ENCODE measurements at regions not wholly inside any gene's neighbourhood (a gene's known extent, or its start where the extent isn't known, plus 50 kb on each side); places are given as distances from the start of the nearest gene placed in this dataset.

DNA sequence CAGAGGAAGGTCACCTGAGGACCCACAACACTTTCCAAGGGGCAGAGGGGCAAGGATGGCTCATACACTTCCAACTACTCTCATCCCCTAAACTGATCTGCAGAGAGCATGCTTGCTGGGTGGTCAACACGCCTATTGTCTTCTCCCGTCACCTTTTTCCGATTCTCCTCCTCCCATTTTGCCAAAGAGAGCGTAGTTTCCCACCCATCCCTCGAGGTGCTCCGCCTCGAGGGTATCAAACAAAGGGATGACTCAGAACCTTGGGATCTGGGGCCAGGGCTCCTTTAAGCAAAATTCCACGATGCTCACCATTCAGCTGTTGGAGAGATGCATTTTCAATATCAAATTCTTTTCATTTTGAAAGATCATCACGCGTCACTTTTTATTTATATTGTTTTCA is 507.5 kb upstream of the SULF2 start:
- H3K4me2 ChIP-seq = no peak overlapping the region
- peak; percentile 40 for DNase-seq (ENCODE audit: low spot score)
- no peak overlapping the region for H3K27ac Mint-ChIP-seq

DNA sequence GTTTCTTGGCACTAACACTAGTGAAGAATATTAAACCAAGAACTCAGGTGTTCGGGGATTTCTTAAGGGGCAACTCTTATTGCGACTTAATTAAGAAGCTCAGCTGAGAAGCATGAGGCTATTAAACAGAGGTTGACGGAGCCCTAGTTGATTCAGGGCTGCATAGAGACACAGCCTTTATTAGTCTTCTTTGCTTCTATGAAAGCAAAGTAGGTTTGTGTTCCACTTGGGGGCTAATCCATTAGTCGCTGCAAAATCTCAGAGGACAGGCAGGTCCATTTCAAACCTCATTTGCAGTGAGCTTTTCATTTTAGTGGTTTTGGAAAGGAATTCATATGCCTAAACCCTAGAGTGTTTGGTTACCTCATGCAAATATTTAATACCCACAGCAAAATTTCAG is 506.6 kb upstream of the SULF2 start:
- Histone ChIP-seq H3K27me3 (no peaks in the 10 kb centered on the region), H2AFZ (replicated peaks) (no peak overlapping the region), H3K9me3 (ENCODE audit: low read depth) (no peaks in the 10 kb centered on the region), H3K4me2 (peak overlapping the region; percentile 14), H3K79me2 (ENCODE audit: low read depth) (no peaks in the 10 kb centered on the region), H3F3A (ENCODE audit: low read depth) (peaks cover 15% of the 10 kb centered on the region), H3K27ac (no peak overlapping the region), H3K9ac (no peak overlapping the region), H3K36me3 (no peaks in the 10 kb centered on the region), H4K20me1 (ENCODE audit: low read depth) (no peaks in the 10 kb centered on the region), H3K4me3 (no peak overlapping the region), H3K4me1 (peaks cover 29% of the 10 kb centered on the region)
- H3K27ac Mint-ChIP-seq = no peak overlapping the region
- no peaks in the 10 kb centered on the region for H3K36me3 Mint-ChIP-seq
- H3K9me3 Mint-ChIP-seq = peaks cover 4% of the 10 kb centered on the region
- H3K4me3 Mint-ChIP-seq = no peak overlapping the region
- DNase-seq (ENCODE audit: low spot score) = no peak
- H3K4me1 Mint-ChIP-seq = peaks cover 57% of the 10 kb centered on the region
- H3K27me3 Mint-ChIP-seq (ENCODE audit: insufficient read depth, low read depth) = peaks cover 51% of the 10 kb centered on the region
- TF ChIP-seq EZH2phosphoT487 (IDR thresholded peaks at IDR 0.05) (no peak), EZH2 (IDR thresholded peaks at IDR 0.05) (no peak)
- TF ChIP-seq, protein P1, sequence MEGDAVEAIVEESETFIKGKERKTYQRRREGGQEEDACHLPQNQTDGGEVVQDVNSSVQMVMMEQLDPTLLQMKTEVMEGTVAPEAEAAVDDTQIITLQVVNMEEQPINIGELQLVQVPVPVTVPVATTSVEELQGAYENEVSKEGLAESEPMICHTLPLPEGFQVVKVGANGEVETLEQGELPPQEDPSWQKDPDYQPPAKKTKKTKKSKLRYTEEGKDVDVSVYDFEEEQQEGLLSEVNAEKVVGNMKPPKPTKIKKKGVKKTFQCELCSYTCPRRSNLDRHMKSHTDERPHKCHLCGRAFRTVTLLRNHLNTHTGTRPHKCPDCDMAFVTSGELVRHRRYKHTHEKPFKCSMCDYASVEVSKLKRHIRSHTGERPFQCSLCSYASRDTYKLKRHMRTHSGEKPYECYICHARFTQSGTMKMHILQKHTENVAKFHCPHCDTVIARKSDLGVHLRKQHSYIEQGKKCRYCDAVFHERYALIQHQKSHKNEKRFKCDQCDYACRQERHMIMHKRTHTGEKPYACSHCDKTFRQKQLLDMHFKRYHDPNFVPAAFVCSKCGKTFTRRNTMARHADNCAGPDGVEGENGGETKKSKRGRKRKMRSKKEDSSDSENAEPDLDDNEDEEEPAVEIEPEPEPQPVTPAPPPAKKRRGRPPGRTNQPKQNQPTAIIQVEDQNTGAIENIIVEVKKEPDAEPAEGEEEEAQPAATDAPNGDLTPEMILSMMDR (IDR thresholded peaks at IDR 0.05) = no peak

More for the DNA sequence above, 507.5 kb upstream of the SULF2 start:
- Histone ChIP-seq H2AFZ (replicated peaks) (no peak overlapping the region), H3K4me3 (no peak overlapping the region), H3K9ac (no peak overlapping the region), H3K36me3 (no peaks in the 10 kb centered on the region), H3F3A (ENCODE audit: low read depth) (peaks cover 11% of the 10 kb centered on the region), H3K27me3 (no peaks in the 10 kb centered on the region), H3K9me3 (ENCODE audit: low read depth) (no peaks in the 10 kb centered on the region), H4K20me1 (ENCODE audit: low read depth) (no peaks in the 10 kb centered on the region), H3K79me2 (ENCODE audit: low read depth) (no peaks in the 10 kb centered on the region), H3K4me1 (peaks cover 29% of the 10 kb centered on the region), H3K27ac (no peak overlapping the region)
- Mint-ChIP-seq H3K4me1 (peaks cover 50% of the 10 kb centered on the region), H3K9me3 (peaks cover 7% of the 10 kb centered on the region), H3K27me3 (ENCODE audit: insufficient read depth, low read depth) (peaks cover 56% of the 10 kb centered on the region), H3K4me3 (no peak overlapping the region), H3K36me3 (no peaks in the 10 kb centered on the region)
- TF ChIP-seq EZH2 (IDR thresholded peaks at IDR 0.05) (no peak), EZH2phosphoT487 (IDR thresholded peaks at IDR 0.05) (no peak)
- TF ChIP-seq, protein P1 (IDR thresholded peaks at IDR 0.05) = no peak

DNA sequence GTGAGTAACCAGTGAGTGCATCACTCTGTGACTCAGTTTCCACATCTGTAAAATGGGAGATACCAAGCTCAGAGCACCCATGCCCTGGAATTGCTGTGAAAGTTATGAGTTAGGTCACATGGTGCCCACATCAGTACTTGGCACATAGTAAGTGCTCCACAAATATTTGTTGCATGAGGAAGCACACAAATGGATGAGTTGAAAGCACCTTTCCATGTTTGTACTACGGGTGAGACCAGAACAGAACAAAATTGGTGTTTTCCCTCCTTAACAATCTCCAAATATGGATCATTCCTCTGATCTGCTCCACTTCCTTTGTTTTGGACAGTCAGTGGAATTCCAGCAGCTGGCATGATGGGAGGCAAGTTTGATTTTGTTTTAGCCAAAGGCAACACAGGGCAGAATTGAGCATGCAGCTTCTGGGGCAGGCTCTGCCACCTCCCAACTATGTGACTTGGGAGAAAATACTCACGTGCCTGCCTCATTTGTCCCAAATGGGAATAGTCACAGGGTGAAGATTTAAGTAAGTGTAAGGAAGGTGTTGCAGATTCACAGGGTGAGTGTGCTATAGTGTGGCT is 503.7 kb upstream of the SULF2 start:
- Mint-ChIP-seq H3K9me3 (no peaks in the 10 kb centered on the region), H3K27me3 (ENCODE audit: insufficient read depth, low read depth) (peaks cover 46% of the 10 kb centered on the region), H3K4me1 (peaks cover 49% of the 10 kb centered on the region), H3K36me3 (no peaks in the 10 kb centered on the region), H3K27ac (no peak overlapping the region), H3K4me3 (no peak overlapping the region)
- TF ChIP-seq, protein P1 (IDR thresholded peaks at IDR 0.05) = no peak
- TF ChIP-seq EZH2phosphoT487 (IDR thresholded peaks at IDR 0.05) = no peak
- Histone ChIP-seq H3K36me3 (no peaks in the 10 kb centered on the region), H3F3A (ENCODE audit: low read depth) (peaks cover 6% of the 10 kb centered on the region), H3K9ac (no peak overlapping the region), H4K20me1 (ENCODE audit: low read depth) (no peaks in the 10 kb centered on the region), H3K27me3 (no peaks in the 10 kb centered on the region), H2AFZ (replicated peaks) (no peak overlapping the region), H3K79me2 (ENCODE audit: low read depth) (no peaks in the 10 kb centered on the region), H3K27ac (no peak overlapping the region), H3K4me3 (no peak overlapping the region), H3K4me1 (peaks cover 16% of the 10 kb centered on the region), H3K4me2 (no peak overlapping the region), H3K9me3 (ENCODE audit: low read depth) (no peaks in the 10 kb centered on the region)
- DNase-seq (ENCODE audit: low spot score) = no peak
